Fibroblast of skin of back (primary cell): ENCODE measurements at regions not wholly inside any gene's neighbourhood (a gene's known extent, or its start where the extent isn't known, plus 50 kb on each side); places are given as distances from the start of the nearest gene placed in this dataset.
"Not testable (repeated sequence)": the region's sequence is repeated elsewhere in the genome, so short reads cannot be mapped to it uniquely, and the experiment has no call there.

Experiments
- DNase-seq: peaks from one replicate; pipeline ENCODE4 v3.0.0-alpha.2; 2013

- peak; percentile 37 for DNase-seq
Observed at GRCh38 chr4:147104768-147105167, 159.1 kb upstream of the TTC29 start.

DNA sequence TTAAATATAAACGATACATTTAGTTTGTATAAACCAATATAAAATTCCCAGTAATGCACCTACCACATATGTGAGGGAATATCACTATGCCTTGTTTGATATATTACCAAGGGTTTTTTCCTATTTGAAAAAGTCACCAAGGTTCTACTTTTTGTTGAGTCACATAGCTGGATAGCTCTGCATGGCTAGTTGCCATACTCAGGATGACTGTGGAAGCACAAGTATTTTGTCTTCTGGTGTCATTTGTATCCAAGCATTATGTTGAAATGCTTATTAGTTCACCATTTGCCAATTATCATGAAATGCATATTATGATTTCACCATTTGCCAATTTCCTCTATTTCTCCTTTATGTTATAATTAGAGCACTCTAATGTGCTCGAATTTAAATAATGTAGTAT, 162.7 kb upstream of the TTC29 start:
- DNase-seq = peak; percentile 64

- no peak for DNase-seq
Observed at GRCh38 chr4:147109800-147110199, 164.1 kb upstream of the TTC29 start.

DNA sequence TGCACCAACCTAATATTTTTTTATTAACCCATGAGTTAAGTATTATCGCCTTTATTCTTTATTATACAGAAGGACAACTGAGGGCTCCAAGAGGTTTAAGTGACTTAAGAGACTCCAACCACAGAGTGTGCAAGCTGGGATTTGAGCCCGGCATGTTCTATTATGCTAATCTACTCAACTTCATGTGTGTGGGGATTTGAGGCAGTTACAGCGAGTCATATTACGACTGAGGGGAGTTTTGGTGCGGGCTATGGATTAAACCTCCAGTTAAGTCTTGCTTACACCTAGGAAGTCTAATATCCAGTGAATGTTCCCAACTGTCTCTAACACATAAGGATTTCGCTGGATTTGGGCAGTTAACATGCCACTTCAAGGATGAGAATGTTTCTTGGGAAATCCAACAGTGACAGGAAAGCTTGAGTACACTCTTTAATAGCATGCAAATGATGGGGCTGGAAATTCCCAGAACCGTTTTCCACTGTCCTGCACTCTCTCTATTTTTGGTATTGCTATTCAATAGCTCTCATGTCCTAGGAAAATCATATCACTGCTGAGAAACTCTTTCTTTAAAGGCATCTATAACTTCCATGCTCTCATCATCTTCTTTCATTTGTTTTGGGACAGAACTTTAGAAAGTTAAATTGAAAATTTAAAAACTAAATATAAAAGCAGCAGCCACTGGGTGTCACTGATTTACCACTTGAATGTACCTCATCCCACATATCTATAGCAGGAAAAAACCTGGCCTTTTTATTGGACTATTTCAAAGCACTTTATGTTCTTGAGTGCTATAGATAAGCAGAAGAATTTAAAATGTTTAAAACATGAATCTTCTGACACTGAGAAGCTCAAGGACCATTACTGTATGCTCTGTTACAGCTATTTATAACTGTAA, 165.1 kb upstream of the TTC29 start:
- peak; percentile 34 for DNase-seq

GRCh38 chr4:147112196-147112595, 166.5 kb upstream of the TTC29 start:
- not testable (repeated sequence) for DNase-seq

- no peak for DNase-seq
Observed at GRCh38 chr4:147117431-147117830, 171.8 kb upstream of the TTC29 start.

GRCh38 chr4:147118528-147118927, 172.9 kb upstream of the TTC29 start:
- no peak for DNase-seq

GRCh38 chr4:147122685-147123084, 177.0 kb upstream of the TTC29 start:
- no peak for DNase-seq

DNA sequence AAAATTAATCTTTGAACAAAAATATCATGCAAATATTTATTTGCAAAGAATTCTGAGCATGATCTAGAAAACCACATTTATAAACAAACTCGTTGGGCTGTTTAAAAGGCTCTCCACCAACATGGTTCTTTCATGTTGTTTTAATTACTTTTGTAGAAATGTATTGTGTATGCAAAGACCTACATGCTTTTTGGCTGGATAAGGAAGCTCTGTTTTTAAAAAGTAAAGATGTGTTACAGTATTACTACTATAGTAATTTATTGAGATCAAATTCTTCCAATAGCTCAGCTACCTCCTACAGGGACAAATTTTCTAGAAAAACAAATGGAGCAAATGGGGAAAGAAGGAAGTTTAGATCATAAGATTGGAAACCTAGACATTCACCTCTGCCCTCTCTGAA, 177.5 kb upstream of the TTC29 start:
- no peak for DNase-seq

DNA sequence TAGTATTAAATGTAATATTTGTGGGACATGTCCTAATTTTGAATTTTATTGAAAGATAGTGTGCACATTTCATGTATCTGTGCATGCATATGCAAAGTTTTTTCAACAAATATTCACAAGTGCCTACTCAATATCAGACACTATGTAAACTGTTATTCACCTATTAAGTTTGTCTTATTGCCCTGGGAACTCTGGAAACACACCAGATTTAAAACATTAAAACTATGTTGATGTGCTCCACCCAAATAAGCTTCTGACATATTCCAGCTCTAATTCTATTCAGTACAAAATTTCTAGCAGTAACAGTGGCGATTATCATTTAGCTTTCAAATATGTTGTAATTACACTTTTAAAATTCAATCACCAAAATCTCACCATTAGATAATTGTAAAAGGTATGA, 183.1 kb upstream of the TTC29 start:
- DNase-seq = no peak

- no peak for DNase-seq
Observed at GRCh38 chr4:147129687-147130086, 184.0 kb upstream of the TTC29 start.

- no peak for DNase-seq
Observed at GRCh38 chr4:147134536-147135210, 189.0 kb upstream of the TTC29 start.

DNA sequence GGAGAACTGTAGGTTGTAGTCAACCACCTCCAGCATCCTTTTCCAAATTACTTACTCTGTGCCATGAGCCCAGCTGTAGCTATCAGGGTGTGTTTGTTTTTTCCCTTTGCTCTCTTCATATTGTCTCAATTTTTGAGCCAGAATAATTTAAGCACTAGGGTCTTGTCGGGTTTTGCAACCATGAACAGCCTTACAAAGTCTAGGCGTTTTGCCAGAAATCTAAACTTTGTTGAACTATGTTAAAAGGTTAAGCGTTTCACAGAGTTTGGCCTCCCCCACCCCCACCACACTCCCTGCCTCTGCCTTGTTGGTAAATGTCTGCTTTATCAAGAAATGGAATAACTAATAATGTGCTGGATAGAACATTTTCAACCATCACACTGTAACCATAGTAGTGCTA, 190.6 kb upstream of the TTC29 start:
- peak; percentile 36 for DNase-seq

DNA sequence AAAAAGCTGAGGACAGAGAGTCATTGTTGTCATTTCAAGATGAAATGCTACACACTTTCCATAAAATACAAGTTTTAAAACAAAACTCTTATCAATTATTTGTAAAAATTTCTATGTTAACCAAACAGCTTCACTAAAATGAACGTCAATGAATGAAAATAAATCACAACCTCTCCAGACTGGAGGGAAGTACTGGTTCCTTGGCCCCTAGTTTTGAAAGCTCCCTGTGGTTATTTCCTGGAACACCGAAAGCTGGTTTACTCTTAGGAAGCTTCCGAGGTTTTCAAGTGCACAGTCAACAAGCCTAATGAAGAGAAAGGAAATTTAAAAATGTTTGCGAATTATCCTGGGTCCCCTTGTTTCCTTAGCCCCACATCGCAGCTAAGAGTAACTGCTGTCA, 191.1 kb upstream of the TTC29 start:
- DNase-seq = no peak

- DNase-seq = no peak
Observed at GRCh38 chr4:147137280-147137679, 191.6 kb upstream of the TTC29 start.

GRCh38 chr4:147138171-147138570, 192.5 kb upstream of the TTC29 start:
- peak; percentile 65 for DNase-seq

- DNase-seq = no peak
Observed at GRCh38 chr4:147139455-147140198, 194.0 kb upstream of the TTC29 start.

- no peak for DNase-seq
Observed at GRCh38 chr4:147151763-147152162, 206.1 kb upstream of the TTC29 start.

DNA sequence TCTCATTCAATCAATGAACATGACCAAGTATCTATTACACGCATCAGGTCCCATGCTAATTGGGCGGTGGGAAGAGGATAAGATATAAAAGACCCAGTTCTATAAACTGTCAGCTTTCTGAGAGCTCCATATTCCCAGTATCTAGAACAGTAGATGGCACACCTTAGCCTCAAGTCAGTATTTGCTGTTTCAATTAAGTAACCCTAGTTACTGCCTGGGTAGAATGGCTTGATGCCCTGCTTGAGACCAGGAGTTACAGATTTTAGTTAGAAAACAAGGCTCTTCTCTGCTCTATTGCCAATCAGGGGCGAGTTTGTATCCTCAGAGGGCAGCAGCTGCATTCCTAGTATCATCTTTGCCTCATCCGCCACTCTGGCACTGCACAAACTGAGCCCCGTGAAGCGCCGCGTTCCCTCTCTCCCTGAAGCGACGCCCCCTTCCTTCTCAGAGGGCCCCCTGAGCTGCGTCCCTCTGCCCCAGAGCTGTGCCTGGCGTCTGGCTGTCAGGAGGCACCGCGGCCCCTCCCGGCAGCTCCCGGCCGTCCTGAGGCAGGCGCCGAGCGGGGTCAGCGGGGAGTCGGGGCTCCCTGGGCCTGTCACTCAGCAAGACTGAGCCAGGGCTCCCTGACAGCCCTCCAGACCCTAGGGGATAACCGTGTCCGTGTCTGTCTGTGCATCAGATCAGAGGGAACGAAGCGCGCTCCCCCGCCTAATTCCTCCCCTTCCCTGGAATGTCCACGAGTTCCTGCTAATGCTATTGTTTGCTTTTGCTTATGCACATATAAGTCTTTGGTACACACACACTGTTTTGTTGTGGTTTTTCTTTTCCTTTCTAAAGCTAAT, 212.4 kb upstream of the TTC29 start:
- peak; percentile 64 for DNase-seq

GRCh38 chr4:147160908-147161513, 215.3 kb upstream of the TTC29 start:
- peak; percentile 65 for DNase-seq

GRCh38 chr4:147163311-147163710, 217.6 kb upstream of the TTC29 start:
- DNase-seq = peak; percentile 30

DNA sequence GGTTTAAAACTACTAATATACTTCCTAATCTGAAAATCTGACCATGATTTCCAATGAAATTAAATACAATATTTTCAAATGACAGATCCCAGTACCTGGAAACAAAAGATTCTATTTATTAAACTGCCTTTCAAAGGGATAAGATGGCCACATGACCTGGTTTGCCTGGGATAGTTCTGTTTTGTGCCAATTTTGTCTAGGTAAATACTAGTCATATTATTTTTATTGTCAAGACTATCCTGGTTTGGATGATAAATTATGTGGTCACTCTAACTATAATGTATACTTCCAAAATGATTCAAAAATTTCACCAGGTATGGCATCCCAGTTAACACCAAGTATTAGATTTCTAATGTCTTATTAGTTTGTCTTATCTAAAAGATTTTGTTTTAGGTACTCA, 222.5 kb upstream of the TTC29 start:
- DNase-seq = not testable (repeated sequence)
